Esophagus squamous epithelium (tissue), 5 donors: ENCODE measurements at regions not wholly inside any gene's neighbourhood (a gene's known extent, or its start where the extent isn't known, plus 50 kb on each side); places are given as distances from the start of the nearest gene placed in this dataset.

Experiments used
- DNase-seq: peaks from one replicate; lab custom pipeline; 2025; lab: John Stamatoyannopoulos, UW
- H3K27ac ChIP-seq, 4 donors: fragments of 200-600 bp; sonication (generic); one replicate each; pipeline ENCODE4 v1.5.1; 2016 to 2019; ENCODE audit warnings: mild to moderate bottlenecking in 1 of 4
- H3K27me3 ChIP-seq, 4 donors: fragments of 200-600 bp; sonication (generic); 1 replicate in 3 of 4; 2 replicates in 1 of 4; pipeline versions ENCODE4 v1.5.1 to v1.6.0; 2017 to 2021; ENCODE audit warnings: antibody characterized with exemption in 1 of 4
- H3K36me3 ChIP-seq, 3 donors: fragments of 200-600 bp; sonication (generic); one replicate each; pipeline ENCODE4 v1.5.1; 2016 to 2019
- H3K4me1 ChIP-seq, 3 donors: fragments of 200-600 bp; sonication (generic); one replicate each; pipeline ENCODE4 v1.5.1; 2017 to 2019
- H3K4me3 ChIP-seq, 4 donors: fragments of 200-600 bp; sonication (generic); 1 replicate in 3 of 4; 2 replicates in 1 of 4; pipeline ENCODE4 v1.5.1; 2016 to 2019; ENCODE audit warnings: mild to moderate bottlenecking in 2 of 4, moderate library complexity in 1 of 4
- H3K9me3 ChIP-seq, 3 donors: fragments of 200-600 bp; sonication (generic); one replicate each; pipeline ENCODE4 v1.5.1; 2016 to 2019
- CTCF ChIP-seq, 6 experiments: fragments of 450-650 bp in 4 of 6; fragments of 200-600 bp in 2 of 6; sonication (generic) in 2 of 6; IDR thresholded peaks; one replicate each; pipeline ENCODE4 v1.5.1; 2016 to 2019; ENCODE audit warnings: antibody characterized with exemption in 6 of 6, mild to moderate bottlenecking in 4 of 6, moderate library complexity in 4 of 6
- POLR2A ChIP-seq, 4 donors: fragments of 450-650 bp; IDR thresholded peaks; one replicate each; pipeline ENCODE4 v1.6.1; 2017; ENCODE audit warnings: antibody characterized with exemption in 4 of 4, mild to moderate bottlenecking in 4 of 4, moderate library complexity in 3 of 4
- WGBS, 2 donors: methylation state at CpG; one replicate each; pipeline ENCODE4 v1.1.5; 2018; 5-methylcytosine and 5-hydroxymethylcytosine counted together
- intact Hi-C: fragments of 100-400 bp; cut with DNase I; formaldehyde crosslinking; loops from one replicate; pipeline ENCODE4 v1.15.0; 2022
- donor health status: DM: yes; HTN: yes; CAD: no.

GRCh38 chr13:87280139-87280538 lies 391.0 kb upstream of the SLITRK5 start:
- intact Hi-C loops, result no loop called here
- H3K4me1 ChIP-seq, result no peaks in the 10 kb centered on the region
- 40 to 63% methylated on average over 4 of the region's 4 CpGs for WGBS, 2 donors
- H3K4me3 ChIP-seq, result no peak overlapping the region
- no peaks in the 10 kb centered on the region for H3K9me3 ChIP-seq
- no peak overlapping the region for H3K27ac ChIP-seq
- H3K27me3 ChIP-seq, result no peaks in the 10 kb centered on the region
- TF ChIP-seq CTCF (IDR thresholded peaks at IDR 0.05) (no peak), POLR2A (IDR thresholded peaks at IDR 0.05) (no peak)
- H3K36me3 ChIP-seq, result no peaks in the 10 kb centered on the region
- no peak for DNase-seq

GRCh38 chr13:87287721-87288120 lies 383.4 kb upstream of the SLITRK5 start:
- DNase-seq, result no peak
- H3K36me3 ChIP-seq, result no peaks in the 10 kb centered on the region
- TF ChIP-seq CTCF (IDR thresholded peaks at IDR 0.05) (no peak), POLR2A (IDR thresholded peaks at IDR 0.05) (no peak)

GRCh38 chr13:87295636-87296035 lies 375.5 kb upstream of the SLITRK5 start:
- H3K4me3 ChIP-seq, result no peak overlapping the region
- H3K36me3 ChIP-seq, result no peaks in the 10 kb centered on the region
- no peaks in the 10 kb centered on the region for H3K9me3 ChIP-seq
- no peaks in the 10 kb centered on the region for H3K27me3 ChIP-seq
- intact Hi-C loops, result no loop called here
- H3K4me1 ChIP-seq, result no peaks in the 10 kb centered on the region
- DNase-seq, result no peak
- no peak overlapping the region for H3K27ac ChIP-seq
- TF ChIP-seq POLR2A (IDR thresholded peaks at IDR 0.05), result no peak
- no peak for TF ChIP-seq CTCF (IDR thresholded peaks at IDR 0.05)

More at GRCh38 chr13:87287721-87288120, 383.4 kb upstream of the SLITRK5 start:
- Histone ChIP-seq H3K27ac (no peak overlapping the region), H3K4me1 (no peaks in the 10 kb centered on the region), H3K4me3 (no peak overlapping the region), H3K9me3 (no peaks in the 10 kb centered on the region), H3K27me3 (no peaks in the 10 kb centered on the region)
- 59 to 60% methylated on average over 3 of the region's 3 CpGs for WGBS, 2 donors
- intact Hi-C loops, result no loop called here

GRCh38 chr13:87302034-87302433 lies 369.1 kb upstream of the SLITRK5 start:
- H3K4me1 ChIP-seq, result no peaks in the 10 kb centered on the region

GRCh38 chr13:87302931-87303330 lies 368.2 kb upstream of the SLITRK5 start:
- Histone ChIP-seq H3K36me3 (no peaks in the 10 kb centered on the region), H3K27me3 (no peaks in the 10 kb centered on the region), H3K9me3 (no peaks in the 10 kb centered on the region), H3K4me3 (no peak overlapping the region), H3K4me1 (no peaks in the 10 kb centered on the region), H3K27ac (no peak overlapping the region)
- WGBS, 2 donors, result 71 to 72% methylated on average over 1 of the region's 1 CpG
- intact Hi-C loops, result no loop called here
- DNase-seq, result no peak
- TF ChIP-seq POLR2A (IDR thresholded peaks at IDR 0.05) (no peak), CTCF (IDR thresholded peaks at IDR 0.05) (no peak)

More at GRCh38 chr13:87302034-87302433, 369.1 kb upstream of the SLITRK5 start:
- TF ChIP-seq CTCF (IDR thresholded peaks at IDR 0.05), result no peak
- no peak for TF ChIP-seq POLR2A (IDR thresholded peaks at IDR 0.05)
- WGBS, 2 donors, result 74 to 79% methylated on average over 3 of the region's 3 CpGs
- Histone ChIP-seq H3K9me3 (no peaks in the 10 kb centered on the region), H3K4me3 (no peak overlapping the region), H3K27ac (no peak overlapping the region), H3K36me3 (no peaks in the 10 kb centered on the region), H3K27me3 (no peaks in the 10 kb centered on the region)
- DNase-seq, result no peak
- intact Hi-C loops, result no loop called here
